GM19397 (cell line): ENCODE measurements at regions not wholly inside any gene's neighbourhood (a gene's known extent, or its start where the extent isn't known, plus 50 kb on each side); places are given as distances from the start of the nearest gene placed in this dataset.

ENCODE experiments used
- ATAC-seq: cut with Tn5 transposase; IDR thresholded peaks from one replicate; pipeline ENCODE4 v1.9.1; 2021; ENCODE audit warnings: mild to moderate bottlenecking, moderate library complexity; ENCODE audit not compliant: unreplicated experiment

- ATAC-seq: no peak
Observed at GRCh38 chr12:123100882-123101281, 50.0 kb downstream of the PITPNM2 start.

DNA sequence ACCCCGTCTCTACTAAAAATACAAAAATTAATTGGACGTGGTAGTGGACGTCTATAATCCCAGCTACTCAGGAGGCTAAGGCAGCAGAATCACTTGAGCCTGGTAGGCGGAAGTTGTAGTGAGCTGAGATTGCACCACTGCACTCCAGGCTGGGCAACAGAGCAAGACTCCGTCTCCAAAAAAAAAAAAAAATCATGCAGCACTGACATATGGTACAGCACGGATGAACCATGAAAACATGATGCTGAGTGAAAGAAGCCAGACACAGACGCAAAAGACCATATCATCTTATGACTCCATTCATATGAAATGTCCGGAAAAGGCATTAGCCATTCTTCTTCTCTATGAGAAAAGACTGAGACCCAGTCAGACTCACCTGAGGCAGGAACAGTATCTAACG is 50.4 kb downstream of the PITPNM2 start:
- no peak for ATAC-seq

DNA sequence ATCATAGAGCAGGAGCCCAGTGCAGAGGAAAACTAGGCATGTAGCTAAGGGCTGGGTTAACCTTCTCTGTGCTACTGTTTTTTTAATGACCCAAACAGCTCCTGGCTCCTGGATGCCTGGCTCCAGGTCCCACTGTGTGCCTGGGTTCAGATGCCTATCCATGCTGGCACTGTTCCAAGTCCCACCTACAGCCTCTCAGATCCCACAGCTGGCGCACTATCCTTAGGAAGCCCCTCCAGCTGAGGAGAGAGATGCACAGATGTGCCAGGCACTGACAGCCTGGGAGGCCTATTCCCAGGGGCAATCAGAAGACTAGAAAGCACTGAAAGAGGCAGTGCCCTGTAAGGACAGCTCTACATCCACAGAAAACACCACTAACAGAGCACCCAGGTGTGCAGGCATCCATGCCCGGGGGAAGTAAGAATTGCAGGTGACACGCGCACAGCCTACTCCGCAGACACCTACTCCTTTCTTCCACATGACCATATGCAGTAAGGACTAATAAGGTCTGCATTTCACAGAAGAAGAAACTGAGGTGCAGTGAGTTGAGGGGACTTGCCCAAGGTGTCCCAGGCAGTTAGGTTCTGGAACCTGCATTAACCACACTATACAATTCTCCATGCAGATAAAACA is 51.2 kb downstream of the PITPNM2 start:
- ATAC-seq: no peak

DNA sequence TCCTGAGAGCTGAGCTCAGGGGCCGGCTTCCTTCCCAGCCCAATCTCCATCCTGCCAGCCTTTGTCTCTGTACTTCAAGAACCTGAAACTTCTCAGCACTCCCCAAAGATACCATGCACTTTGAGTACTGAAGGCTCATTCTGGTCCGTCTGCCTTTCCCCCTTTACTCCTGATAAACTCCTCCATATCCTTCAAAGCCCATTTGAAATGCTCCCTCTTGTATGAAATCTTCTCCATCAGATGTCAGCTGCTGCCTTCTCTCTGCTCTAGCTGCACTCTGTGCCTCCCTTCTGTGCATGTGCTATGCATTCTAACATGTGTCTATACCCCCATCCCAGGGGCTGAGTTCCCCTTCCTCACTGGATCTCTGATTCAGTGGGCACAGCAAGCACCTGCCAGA is 52.1 kb downstream of the PITPNM2 start:
- no peak for ATAC-seq

DNA sequence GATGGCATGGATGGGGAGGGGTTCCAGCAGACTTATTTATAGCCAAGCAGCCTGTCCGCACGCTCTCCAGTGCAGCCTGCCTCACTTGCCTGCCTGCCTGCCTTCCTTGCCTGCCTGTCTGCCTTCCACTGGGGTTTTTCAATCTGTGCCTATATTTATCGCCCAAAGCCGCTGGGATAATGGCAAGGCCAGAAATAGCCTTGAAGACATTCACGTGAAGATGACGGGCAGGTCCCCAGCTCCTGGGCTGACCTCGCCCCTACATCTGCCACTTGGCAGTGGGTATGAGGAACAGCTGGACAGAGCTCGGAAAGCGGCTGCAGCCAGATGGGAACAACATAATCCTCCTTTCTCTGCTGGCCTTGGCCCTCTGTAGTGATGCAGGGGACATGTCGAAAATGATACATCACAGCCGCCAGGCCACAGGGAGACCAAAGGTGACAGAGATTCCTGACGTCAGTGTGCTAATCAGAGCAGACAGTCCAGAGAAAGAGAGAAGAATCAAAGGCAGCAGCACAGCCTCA is 53.3 kb downstream of the PITPNM2 start:
- ATAC-seq: no peak

DNA sequence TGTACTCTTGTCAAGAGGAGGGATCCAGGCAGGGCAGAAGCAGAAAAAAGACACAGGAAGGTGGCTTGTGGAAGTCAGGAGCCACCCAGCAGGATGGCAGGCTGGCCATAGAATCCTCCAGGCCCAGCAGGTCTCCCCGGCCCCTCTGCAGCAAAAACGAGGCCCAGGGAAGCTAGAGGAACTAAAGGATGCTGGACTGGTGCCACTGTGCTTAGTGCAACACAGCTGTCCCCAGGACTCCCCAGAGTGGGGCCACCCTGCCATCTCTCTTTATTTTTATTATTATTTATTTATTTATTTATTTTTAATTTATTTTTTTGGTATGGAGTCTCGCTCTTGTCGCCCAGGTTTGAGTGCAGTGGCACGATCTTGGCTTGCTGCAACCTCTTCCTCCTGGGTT is 54.1 kb downstream of the PITPNM2 start:
- ATAC-seq: no peak

- ATAC-seq: no peak
Observed at GRCh38 chr12:123096182-123096581, 54.7 kb downstream of the PITPNM2 start.

- no peak for ATAC-seq
Observed at GRCh38 chr12:123095078-123095881, 55.6 kb downstream of the PITPNM2 start.

GRCh38 chr12:123094349-123095077 is 56.4 kb downstream of the PITPNM2 start:
- no peak for ATAC-seq

GRCh38 chr12:123092866-123093265 is 58.0 kb downstream of the PITPNM2 start:
- ATAC-seq: no peak

DNA sequence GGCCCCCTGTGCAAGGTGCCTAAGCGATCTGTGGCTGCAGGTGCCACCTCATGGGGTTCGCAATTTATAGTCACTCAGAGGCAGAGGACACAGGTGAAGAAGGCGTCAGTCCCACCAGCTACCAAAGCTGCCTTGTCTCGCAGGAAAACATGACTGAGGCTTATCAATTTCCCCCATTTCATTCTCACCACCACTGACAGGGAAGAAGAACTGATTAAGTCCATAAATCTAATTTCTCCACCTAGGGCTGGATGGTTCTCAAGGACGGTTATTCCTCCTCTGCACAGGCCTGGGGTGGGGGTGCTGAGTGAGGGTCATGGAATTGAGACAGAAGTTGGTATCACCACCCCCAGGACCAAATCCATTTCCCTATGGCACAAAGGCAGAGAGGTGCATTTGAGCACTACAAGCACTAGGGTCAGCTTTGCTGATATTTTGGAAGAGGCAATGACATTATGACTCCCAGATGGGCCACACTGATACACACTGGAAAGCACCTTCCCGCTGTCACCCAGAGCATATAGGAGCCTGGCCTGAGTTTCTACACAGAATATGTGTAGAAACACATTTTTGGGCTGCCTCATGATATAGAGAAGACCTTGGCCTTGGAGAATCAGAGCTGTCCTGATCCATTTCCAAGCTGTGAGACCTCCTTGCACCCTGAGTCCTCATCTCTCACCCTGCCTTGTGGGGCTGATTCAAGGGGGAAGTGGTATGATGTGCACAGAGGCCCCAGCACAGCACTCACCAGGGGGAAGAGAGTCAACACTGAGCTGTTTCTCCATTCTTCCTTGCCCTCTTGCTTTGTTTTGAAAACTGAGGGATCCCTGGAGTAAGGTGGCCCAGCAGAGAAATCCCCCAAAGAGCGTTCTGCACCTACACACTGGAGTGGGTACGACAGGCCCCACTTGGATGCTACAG is 59.4 kb downstream of the PITPNM2 start:
- ATAC-seq: no peak

GRCh38 chr12:123089631-123090353 is 61.1 kb downstream of the PITPNM2 start:
- no peak for ATAC-seq

- no peak for ATAC-seq
Observed at GRCh38 chr12:123089140-123089539, 61.8 kb downstream of the PITPNM2 start.

DNA sequence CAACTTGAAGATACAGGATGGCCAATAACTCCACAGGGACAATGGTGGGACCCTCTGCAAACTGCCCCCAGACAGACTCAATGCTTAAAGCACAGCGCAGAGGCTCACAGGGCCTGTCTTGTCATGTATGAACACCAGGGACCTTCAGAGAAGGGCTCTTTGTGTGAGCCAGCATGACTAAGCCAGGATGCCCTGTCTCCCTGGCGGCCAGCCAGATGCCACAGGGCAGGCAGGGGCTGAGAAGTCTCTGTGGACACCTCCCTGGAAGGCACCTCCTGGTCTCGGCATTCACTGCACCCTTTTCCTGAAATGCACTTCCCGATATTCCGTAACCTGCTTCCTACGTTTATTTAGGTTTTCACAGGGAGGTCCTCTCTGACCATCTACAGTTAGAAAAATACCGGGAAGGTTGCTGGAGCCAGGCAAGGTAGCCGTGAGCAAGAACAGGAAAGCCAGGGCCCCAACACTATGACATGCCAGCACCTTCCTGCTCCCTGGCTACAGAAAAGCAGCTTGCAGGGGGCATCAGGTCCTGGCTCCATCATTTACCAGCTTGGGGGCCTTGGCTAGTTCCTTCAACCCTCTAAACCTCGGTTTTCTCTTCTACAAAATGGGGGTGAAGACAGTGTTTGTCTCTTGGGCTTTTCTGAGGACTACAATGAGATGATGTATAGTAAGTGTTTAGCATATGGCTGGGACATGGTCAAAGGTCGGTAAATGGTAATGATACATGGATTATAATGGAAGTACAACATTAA is 65.0 kb downstream of the PITPNM2 start:
- no peak for ATAC-seq

GRCh38 chr12:123085066-123085465 is 65.8 kb downstream of the PITPNM2 start:
- ATAC-seq: no peak

DNA sequence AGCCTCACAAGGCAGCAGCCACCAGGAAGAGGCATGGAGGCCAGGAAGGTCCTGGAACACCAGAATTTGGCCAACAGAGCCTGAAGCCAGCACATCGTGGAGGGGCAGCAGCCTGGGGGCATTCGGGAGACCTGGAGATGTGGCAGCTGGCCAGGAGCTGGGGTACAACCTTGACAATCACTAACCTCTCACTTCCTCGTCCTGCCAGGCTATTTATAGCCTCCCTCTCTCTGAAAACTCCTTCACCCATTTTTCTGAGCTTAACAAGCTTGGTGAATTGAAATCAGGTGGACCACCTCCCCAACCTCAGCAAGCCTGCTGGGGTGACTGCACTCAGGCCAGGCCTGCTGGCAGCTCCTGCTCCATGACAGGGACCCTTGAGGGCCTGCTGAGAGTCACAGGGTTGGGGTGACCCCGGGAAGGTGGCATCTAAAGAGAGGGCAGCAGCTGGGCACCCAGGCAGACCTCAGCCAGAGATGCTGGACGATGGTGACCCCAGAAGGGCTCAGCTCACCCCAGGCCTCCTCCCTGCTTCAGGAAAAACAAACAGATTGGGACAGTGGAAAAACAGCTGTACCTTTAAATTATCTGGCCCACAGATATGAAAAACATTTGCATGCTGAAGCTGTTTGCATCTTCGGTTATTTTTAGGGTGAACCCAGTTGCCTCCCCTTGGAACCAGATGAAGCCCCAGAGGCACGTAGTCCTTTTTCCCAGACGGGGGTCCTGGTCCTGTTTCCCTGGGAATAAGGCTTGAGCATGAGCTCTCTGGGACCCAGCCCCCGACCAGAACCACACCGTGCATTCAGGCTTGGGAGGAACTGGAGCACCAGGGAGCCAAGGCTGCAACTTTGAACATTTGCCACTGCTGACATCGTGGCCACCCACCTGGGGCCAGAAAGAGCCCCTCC is 67.0 kb downstream of the PITPNM2 start:
- ATAC-seq: peak; percentile 40

DNA sequence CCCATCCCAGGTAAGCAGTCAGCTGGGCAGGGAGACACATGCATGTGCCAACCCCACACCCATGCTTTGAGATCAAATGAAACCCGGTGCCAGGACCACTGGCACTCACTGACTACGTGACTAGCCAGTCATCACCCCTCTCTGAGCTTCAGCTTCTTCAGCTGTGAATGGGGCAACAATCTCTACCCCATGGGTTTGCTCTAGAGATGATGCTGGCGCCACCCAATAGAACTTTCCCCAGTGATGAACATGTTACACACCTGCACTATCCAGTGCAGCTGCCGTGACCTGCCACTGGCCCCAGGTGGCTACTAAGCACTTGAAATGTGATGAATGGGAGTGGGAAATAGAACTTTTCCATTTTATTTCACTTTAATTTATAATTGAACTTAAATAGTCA is 70.3 kb downstream of the PITPNM2 start:
- ATAC-seq: no peak

- no peak for ATAC-seq
Observed at GRCh38 chr12:123078531-123079155, 72.2 kb downstream of the PITPNM2 start.
